WTC11 (cell line): ENCODE measurements at regions not wholly inside any gene's neighbourhood (a gene's known extent, or its start where the extent isn't known, plus 50 kb on each side); places are given as distances from the start of the nearest gene placed in this dataset.

Source experiments
- ATF2 ChIP-seq: sonication (generic); formaldehyde crosslinking; IDR thresholded peaks from 2 replicates; pipeline ENCODE4 v1.8.1; 2022; ENCODE audit warnings: low read depth, missing genetic modification reagents, borderline replicate concordance
- CREB1 ChIP-seq: sonication (generic); formaldehyde crosslinking; IDR thresholded peaks from 2 replicates; pipeline ENCODE4 v1.8.0; 2023; ENCODE audit warnings: mild to moderate bottlenecking, missing genetic modification reagents
- CREM ChIP-seq: sonication (generic); formaldehyde crosslinking; IDR thresholded peaks from 2 replicates; pipeline ENCODE4 v1.8.1; 2022; ENCODE audit warnings: mild to moderate bottlenecking, missing genetic modification reagents, moderate library complexity
- ELF4 ChIP-seq: sonication (generic); formaldehyde crosslinking; IDR thresholded peaks from 2 replicates; pipeline ENCODE4 v1.8.1; 2022; ENCODE audit warnings: low read depth, mild to moderate bottlenecking, moderate library complexity, missing genetic modification reagents
- JUN ChIP-seq: sonication (generic); formaldehyde crosslinking; IDR thresholded peaks from 2 replicates; pipeline ENCODE4 v1.8.0; 2023; ENCODE audit warnings: mild to moderate bottlenecking, missing genetic modification reagents
- TEAD4 ChIP-seq: sonication (generic); formaldehyde crosslinking; IDR thresholded peaks from 2 replicates; pipeline ENCODE4 v1.8.0; 2022; ENCODE audit warnings: mild to moderate bottlenecking, missing genetic modification reagents
- ZBTB21 ChIP-seq: sonication (generic); formaldehyde crosslinking; IDR thresholded peaks from 2 replicates; pipeline ENCODE4 v1.8.1; 2023; ENCODE audit warnings: mild to moderate bottlenecking, missing genetic modification reagents, borderline replicate concordance
- ZNF423 ChIP-seq: fragments of 250-450 bp; sonication (Bioruptor Pico); IDR thresholded peaks from 2 replicates; pipeline ENCODE4 v2.1.2; 2022; ENCODE audit warnings: mild to moderate bottlenecking, moderate library complexity
- TF ChIP-seq, protein P1 (sequence below): fragments of 200-600 bp; IDR thresholded peaks from 2 replicates; pipeline ENCODE4 v1.8.0; 2022; ENCODE audit warnings: antibody characterized with exemption
- TF ChIP-seq, protein P2 (sequence below): fragments of 250-450 bp; sonication (Bioruptor Pico); IDR thresholded peaks from 2 replicates; pipeline ENCODE4 v1.9.0; 2021; ENCODE audit warnings: mild to moderate bottlenecking
- TF ChIP-seq, protein P3 (sequence below): sonication (generic); formaldehyde crosslinking; IDR thresholded peaks from 2 replicates; pipeline ENCODE4 v1.8.0; 2022; ENCODE audit warnings: missing genetic modification reagents
- TF ChIP-seq, protein P4 (sequence below): fragments of 250-450 bp; sonication (Bioruptor Pico); IDR thresholded peaks from 2 replicates; pipeline ENCODE4 v1.9.0; 2021; ENCODE audit warnings: moderate library complexity, mild to moderate bottlenecking, inconsistent platforms, borderline replicate concordance
- TF ChIP-seq, protein P5 (sequence below): sonication (generic); formaldehyde crosslinking; IDR thresholded peaks from 2 replicates; pipeline ENCODE4 v1.8.1; 2023; ENCODE audit warnings: mild to moderate bottlenecking, missing genetic modification reagents, moderate library complexity

DNA sequence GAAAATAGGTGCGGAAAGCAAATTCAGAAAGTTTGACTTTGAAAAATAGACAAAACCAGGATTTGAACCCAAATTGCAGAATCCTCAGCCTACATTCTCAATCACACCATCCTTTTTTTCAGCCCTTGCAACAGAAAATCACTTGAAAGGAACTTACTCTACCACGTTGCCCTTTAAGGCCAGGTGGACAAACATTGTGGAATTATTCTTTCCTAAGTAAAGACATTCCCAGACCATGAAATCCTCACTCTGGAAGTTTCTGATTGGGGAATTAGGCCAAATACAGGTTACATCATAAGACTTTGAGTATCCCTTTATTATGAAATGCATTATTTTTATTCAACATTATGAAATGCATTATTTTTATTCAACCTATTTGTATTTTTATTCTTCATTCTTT is 259.4 kb downstream of the RAD51AP2 start:
- TF ChIP-seq CREB1 (CRISPR knock-in tag) (no peak), JUN (CRISPR knock-in tag) (no peak), ZNF423 (CRISPR knock-in tag) (no peak), ELF4 (no peak), CREM (CRISPR knock-in tag) (no peak), TEAD4 (CRISPR knock-in tag) (no peak), ZBTB21 (CRISPR knock-in tag) (no peak), ATF2 (CRISPR knock-in tag) (no peak)
- TF ChIP-seq, protein P1, sequence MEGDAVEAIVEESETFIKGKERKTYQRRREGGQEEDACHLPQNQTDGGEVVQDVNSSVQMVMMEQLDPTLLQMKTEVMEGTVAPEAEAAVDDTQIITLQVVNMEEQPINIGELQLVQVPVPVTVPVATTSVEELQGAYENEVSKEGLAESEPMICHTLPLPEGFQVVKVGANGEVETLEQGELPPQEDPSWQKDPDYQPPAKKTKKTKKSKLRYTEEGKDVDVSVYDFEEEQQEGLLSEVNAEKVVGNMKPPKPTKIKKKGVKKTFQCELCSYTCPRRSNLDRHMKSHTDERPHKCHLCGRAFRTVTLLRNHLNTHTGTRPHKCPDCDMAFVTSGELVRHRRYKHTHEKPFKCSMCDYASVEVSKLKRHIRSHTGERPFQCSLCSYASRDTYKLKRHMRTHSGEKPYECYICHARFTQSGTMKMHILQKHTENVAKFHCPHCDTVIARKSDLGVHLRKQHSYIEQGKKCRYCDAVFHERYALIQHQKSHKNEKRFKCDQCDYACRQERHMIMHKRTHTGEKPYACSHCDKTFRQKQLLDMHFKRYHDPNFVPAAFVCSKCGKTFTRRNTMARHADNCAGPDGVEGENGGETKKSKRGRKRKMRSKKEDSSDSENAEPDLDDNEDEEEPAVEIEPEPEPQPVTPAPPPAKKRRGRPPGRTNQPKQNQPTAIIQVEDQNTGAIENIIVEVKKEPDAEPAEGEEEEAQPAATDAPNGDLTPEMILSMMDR = no peak
- TF ChIP-seq, protein P2, sequence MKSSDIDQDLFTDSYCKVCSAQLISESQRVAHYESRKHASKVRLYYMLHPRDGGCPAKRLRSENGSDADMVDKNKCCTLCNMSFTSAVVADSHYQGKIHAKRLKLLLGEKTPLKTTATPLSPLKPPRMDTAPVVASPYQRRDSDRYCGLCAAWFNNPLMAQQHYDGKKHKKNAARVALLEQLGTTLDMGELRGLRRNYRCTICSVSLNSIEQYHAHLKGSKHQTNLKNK (CRISPR knock-in tag) = no peak
- TF ChIP-seq, protein P3, sequence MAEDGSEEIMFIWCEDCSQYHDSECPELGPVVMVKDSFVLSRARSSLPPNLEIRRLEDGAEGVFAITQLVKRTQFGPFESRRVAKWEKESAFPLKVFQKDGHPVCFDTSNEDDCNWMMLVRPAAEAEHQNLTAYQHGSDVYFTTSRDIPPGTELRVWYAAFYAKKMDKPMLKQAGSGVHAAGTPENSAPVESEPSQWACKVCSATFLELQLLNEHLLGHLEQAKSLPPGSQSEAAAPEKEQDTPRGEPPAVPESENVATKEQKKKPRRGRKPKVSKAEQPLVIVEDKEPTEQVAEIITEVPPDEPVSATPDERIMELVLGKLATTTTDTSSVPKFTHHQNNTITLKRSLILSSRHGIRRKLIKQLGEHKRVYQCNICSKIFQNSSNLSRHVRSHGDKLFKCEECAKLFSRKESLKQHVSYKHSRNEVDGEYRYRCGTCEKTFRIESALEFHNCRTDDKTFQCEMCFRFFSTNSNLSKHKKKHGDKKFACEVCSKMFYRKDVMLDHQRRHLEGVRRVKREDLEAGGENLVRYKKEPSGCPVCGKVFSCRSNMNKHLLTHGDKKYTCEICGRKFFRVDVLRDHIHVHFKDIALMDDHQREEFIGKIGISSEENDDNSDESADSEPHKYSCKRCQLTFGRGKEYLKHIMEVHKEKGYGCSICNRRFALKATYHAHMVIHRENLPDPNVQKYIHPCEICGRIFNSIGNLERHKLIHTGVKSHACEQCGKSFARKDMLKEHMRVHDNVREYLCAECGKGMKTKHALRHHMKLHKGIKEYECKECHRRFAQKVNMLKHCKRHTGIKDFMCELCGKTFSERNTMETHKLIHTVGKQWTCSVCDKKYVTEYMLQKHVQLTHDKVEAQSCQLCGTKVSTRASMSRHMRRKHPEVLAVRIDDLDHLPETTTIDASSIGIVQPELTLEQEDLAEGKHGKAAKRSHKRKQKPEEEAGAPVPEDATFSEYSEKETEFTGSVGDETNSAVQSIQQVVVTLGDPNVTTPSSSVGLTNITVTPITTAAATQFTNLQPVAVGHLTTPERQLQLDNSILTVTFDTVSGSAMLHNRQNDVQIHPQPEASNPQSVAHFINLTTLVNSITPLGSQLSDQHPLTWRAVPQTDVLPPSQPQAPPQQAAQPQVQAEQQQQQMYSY (CRISPR knock-in tag) = no peak
- TF ChIP-seq, protein P4, sequence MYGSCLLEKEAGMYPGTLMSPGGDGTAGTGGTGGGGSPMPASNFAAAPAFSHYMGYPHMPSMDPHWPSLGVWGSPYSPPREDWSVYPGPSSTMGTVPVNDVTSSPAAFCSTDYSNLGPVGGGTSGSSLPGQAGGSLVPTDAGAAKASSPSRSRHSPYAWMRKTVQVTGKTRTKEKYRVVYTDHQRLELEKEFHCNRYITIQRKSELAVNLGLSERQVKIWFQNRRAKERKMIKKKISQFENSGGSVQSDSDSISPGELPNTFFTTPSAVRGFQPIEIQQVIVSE (CRISPR knock-in tag) = no peak
- TF ChIP-seq, protein P5, sequence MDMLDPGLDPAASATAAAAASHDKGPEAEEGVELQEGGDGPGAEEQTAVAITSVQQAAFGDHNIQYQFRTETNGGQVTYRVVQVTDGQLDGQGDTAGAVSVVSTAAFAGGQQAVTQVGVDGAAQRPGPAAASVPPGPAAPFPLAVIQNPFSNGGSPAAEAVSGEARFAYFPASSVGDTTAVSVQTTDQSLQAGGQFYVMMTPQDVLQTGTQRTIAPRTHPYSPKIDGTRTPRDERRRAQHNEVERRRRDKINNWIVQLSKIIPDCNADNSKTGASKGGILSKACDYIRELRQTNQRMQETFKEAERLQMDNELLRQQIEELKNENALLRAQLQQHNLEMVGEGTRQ = no peak
